RWPE2 (cell line): ENCODE measurements at regions not wholly inside any gene's neighbourhood (a gene's known extent, or its start where the extent isn't known, plus 50 kb on each side); places are given as distances from the start of the nearest gene placed in this dataset.

Experiments
- ATAC-seq: fragments of 200-7000 bp; cut with Tn5 transposase; 3 replicates; pipeline ENCODE4 v1.9.1; 2021; ENCODE audit warnings: low read depth
- DNase-seq: peaks from one replicate; pipeline ENCODE4 v3.0.0-alpha.2; 2020; ENCODE audit warnings: low spot score
- H3K27ac ChIP-seq: fragments of 450-650 bp; 2 replicates; pipeline ENCODE4 v1.5.1; 2017; ENCODE audit warnings: mild to moderate bottlenecking; ENCODE audit not compliant: poor library complexity, severe bottlenecking
- H3K27me3 ChIP-seq: fragments of 250-450 bp; sonication (Bioruptor Pico); 2 replicates; pipeline ENCODE4 v1.5.1; 2021; ENCODE audit warnings: mild to moderate bottlenecking, moderate library complexity; ENCODE audit not compliant: insufficient read depth, poor library complexity, severe bottlenecking
- H3K36me3 ChIP-seq: fragments of 250-450 bp; sonication (Bioruptor Pico); 2 replicates; pipeline ENCODE4 v1.5.1; 2020; ENCODE audit warnings: low read depth, mild to moderate bottlenecking, moderate library complexity
- H3K4me1 ChIP-seq: fragments of 250-450 bp; sonication (Bioruptor Pico); 2 replicates; pipeline ENCODE4 v1.5.1; 2021; ENCODE audit warnings: mild to moderate bottlenecking, moderate library complexity; ENCODE audit not compliant: insufficient read depth, poor library complexity, severe bottlenecking
- H3K4me3 ChIP-seq: fragments of 250-450 bp; sonication (Bioruptor Pico); 2 replicates; pipeline ENCODE4 v1.5.1; 2021; ENCODE audit warnings: mild to moderate bottlenecking, moderate library complexity; ENCODE audit not compliant: severe bottlenecking
- H3K9me3 ChIP-seq: fragments of 250-450 bp; sonication (Bioruptor Pico); 2 replicates; pipeline ENCODE4 v1.5.1; 2021; ENCODE audit warnings: mild to moderate bottlenecking, moderate library complexity; ENCODE audit not compliant: severe bottlenecking
- TF ChIP-seq, protein P1 (sequence below): fragments of 450-650 bp; IDR thresholded peaks from one replicate; pipeline ENCODE4 v1.5.1; 2017; ENCODE audit warnings: mild to moderate bottlenecking, moderate library complexity; ENCODE audit not compliant: poor library complexity, severe bottlenecking

DNA sequence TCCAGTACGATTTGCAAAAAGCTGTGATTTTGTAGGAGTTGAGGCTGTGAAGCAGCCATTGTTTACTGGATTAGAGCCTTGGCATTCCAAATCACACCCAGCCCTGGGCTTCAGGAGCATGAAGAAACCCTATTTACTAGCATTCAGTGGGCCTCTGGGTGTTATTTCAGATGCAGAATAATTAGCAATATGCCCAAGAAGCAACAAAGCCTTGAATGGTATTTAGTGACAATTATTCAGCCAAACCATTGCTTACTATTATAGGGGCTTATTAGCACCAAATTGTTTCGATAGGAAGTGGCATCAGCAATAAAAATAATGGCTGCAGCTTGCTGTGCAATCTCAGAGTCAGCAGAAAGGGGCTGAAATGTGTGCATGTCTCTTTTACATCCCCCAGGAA is 166.6 kb upstream of the SHISA6 start:
- Histone ChIP-seq H3K36me3 (no peaks in the 10 kb centered on the region), H3K27ac (no peak overlapping the region), H3K27me3 (no peaks in the 10 kb centered on the region), H3K9me3 (no peaks in the 10 kb centered on the region), H3K4me3 (no peak overlapping the region), H3K4me1 (no peaks in the 10 kb centered on the region)
- TF ChIP-seq, protein P1, sequence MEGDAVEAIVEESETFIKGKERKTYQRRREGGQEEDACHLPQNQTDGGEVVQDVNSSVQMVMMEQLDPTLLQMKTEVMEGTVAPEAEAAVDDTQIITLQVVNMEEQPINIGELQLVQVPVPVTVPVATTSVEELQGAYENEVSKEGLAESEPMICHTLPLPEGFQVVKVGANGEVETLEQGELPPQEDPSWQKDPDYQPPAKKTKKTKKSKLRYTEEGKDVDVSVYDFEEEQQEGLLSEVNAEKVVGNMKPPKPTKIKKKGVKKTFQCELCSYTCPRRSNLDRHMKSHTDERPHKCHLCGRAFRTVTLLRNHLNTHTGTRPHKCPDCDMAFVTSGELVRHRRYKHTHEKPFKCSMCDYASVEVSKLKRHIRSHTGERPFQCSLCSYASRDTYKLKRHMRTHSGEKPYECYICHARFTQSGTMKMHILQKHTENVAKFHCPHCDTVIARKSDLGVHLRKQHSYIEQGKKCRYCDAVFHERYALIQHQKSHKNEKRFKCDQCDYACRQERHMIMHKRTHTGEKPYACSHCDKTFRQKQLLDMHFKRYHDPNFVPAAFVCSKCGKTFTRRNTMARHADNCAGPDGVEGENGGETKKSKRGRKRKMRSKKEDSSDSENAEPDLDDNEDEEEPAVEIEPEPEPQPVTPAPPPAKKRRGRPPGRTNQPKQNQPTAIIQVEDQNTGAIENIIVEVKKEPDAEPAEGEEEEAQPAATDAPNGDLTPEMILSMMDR, result no peak
- no peak for ATAC-seq
- no peak for DNase-seq

DNA sequence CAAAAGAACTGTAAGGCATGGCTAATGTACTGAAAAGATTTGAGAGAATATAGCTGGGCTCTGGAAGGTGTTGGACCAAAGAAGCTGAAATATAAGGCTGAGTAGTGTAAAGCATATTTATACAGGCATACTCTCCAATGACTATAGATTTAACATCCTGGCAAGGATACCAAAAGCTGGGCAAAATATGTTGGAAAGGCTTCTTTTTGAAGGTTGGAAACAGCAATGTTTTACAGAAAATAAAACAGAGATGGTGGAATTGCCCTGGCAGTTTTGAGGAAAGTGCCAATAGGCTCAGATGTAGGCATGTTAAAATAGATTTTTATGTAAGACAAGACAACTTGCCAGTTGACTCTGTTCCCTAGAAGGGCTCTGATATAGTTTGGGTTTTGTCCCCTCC is 184.1 kb upstream of the SHISA6 start:
- ATAC-seq (no peak), DNase-seq (no peak)
- no peaks in the 10 kb centered on the region for H3K27me3 ChIP-seq
- H3K4me1 ChIP-seq, result no peaks in the 10 kb centered on the region
- peaks cover 2% of the 10 kb centered on the region for H3K9me3 ChIP-seq
- no peak overlapping the region for H3K27ac ChIP-seq
- TF ChIP-seq, protein P1, result no peak
- H3K36me3 ChIP-seq, result no peaks in the 10 kb centered on the region
- no peak overlapping the region for H3K4me3 ChIP-seq

DNA sequence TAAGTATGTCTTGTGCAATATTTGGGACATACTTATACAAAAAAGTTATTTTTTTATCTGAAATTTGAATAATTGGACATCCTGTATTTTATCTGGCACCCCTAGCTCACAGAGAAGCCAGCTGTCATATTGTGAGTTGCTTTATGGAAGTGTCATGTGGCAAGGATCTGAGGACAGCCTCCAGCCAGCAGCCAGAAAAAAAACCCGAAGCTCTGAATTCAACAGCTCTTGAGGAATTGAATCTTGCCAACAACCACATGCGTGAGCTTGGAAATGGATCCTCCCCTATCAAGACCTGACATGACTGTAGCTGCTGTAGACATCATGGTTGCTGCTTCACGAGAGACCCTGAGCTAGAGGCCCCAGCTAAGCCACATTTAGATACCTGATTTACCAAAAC is 187.2 kb upstream of the SHISA6 start:
- TF ChIP-seq, protein P1, result no peak
- H3K4me3 ChIP-seq, result no peak overlapping the region
- H3K27ac ChIP-seq, result no peak overlapping the region
- no peak for DNase-seq
- H3K27me3 ChIP-seq, result no peaks in the 10 kb centered on the region
- H3K36me3 ChIP-seq, result no peaks in the 10 kb centered on the region
- no peak for ATAC-seq
- H3K4me1 ChIP-seq, result no peaks in the 10 kb centered on the region
- H3K9me3 ChIP-seq, result peaks cover 2% of the 10 kb centered on the region

DNA sequence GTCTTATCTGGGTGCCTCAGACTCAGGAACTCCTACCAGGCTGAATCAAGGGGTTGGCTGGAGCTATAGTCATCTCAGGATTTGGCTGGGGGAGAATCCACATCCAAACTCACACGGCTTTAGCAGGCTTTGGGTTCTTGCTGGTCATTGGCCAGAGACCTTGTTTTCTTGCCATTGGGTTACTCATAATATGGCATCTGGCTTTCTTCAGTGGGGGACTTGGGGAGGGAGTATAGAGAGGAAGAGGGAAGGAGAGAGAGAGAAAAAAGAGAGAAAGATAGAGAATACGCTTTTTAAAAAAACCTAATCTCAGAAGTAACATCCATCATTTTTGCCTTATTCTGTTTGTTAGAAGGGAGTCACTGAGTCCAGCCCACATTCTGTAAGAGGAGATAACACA is 191.5 kb upstream of the SHISA6 start:
- no peaks in the 10 kb centered on the region for H3K4me1 ChIP-seq
- no peak overlapping the region for H3K27ac ChIP-seq
- TF ChIP-seq, protein P1, result no peak
- no peak for DNase-seq
- H3K36me3 ChIP-seq, result no peaks in the 10 kb centered on the region
- H3K27me3 ChIP-seq, result no peaks in the 10 kb centered on the region
- no peak for ATAC-seq
- H3K4me3 ChIP-seq, result no peak overlapping the region
- H3K9me3 ChIP-seq, result no peaks in the 10 kb centered on the region

DNA sequence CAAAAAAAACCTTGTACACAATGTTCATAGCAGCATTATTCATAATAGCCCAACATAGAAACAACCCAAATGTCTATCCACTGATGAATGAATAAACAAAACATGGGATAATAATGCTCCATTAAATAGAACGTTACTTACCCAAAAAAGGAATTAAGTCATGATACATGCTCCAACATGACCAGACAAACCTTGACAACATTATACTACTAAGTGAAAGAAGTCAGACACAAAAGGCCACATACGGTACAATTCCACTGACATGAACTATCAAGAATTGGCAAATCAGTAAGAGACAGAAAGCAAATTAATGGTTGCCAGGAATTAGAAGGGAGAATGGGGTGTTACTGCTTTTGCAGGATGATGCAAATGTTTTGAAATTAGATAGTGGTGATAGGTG is 193.8 kb upstream of the SHISA6 start:
- DNase-seq (no peak), ATAC-seq (no peak)
- Histone ChIP-seq H3K27me3 (no peaks in the 10 kb centered on the region), H3K36me3 (no peaks in the 10 kb centered on the region), H3K27ac (no peak overlapping the region), H3K4me3 (no peak overlapping the region), H3K4me1 (no peaks in the 10 kb centered on the region), H3K9me3 (no peaks in the 10 kb centered on the region)
- TF ChIP-seq, protein P1, result no peak
